PC-3 (cell line): ENCODE measurements at regions not wholly inside any gene's neighbourhood (a gene's known extent, or its start where the extent isn't known, plus 50 kb on each side); places are given as distances from the start of the nearest gene placed in this dataset.

Experiments used
- ATAC-seq: fragments of 200-7000 bp; cut with Tn5 transposase; 2 replicates; pipeline ENCODE4 v1.9.1; 2020; ENCODE audit warnings: mild to moderate bottlenecking, moderate library complexity
- BruUV-seq: library from RNA; stranded (reverse); fragments of 400-500 nt; replicated peaks from 2 replicates; lab custom pipeline; 2021; lab: Mats Ljungman, UMichigan
- CTCF ChIA-PET: fragments of 300-600 bp; sonication (Branson Sonifier 250); formaldehyde crosslinking; loops from one replicate; lab custom pipeline; 2022; ENCODE audit warnings: antibody characterized with exemption; lab: Charles Lee
- POLR2A ChIA-PET: fragments of 300-600 bp; sonication (Branson Sonifier 250); formaldehyde crosslinking; loops from one replicate; lab custom pipeline; 2022; ENCODE audit warnings: antibody characterized with exemption; ENCODE audit not compliant: unreplicated experiment; lab: Charles Lee
- DNase-seq: peaks from one replicate; pipeline ENCODE4 v3.0.0-alpha.2; 2015
- H2AFZ ChIP-seq: fragments of 300-600 bp; sonication (generic); 2 replicates; pipeline ENCODE4 v1.6.0; 2016; ENCODE audit warnings: antibody characterized with exemption, low read length
- H3F3A ChIP-seq: fragments of 300-600 bp; sonication (generic); one replicate; pipeline ENCODE4 v1.6.0; 2017; ENCODE audit warnings: antibody characterized with exemption, low read length, control low read depth, mild to moderate bottlenecking; ENCODE audit not compliant: unreplicated experiment
- H3K27ac ChIP-seq: fragments of 300-600 bp; sonication (generic); 2 replicates; pipeline ENCODE4 v1.5.1; 2016; ENCODE audit warnings: mild to moderate bottlenecking, low read length
- H3K27me3 ChIP-seq: fragments of 300-600 bp; sonication (generic); 2 replicates; pipeline ENCODE4 v1.6.1; 2016; ENCODE audit warnings: low read length, mixed read lengths
- H3K36me3 ChIP-seq: fragments of 300-600 bp; sonication (generic); 2 replicates; pipeline ENCODE4 v1.6.1; 2016; ENCODE audit warnings: low read depth, mixed run types, low read length, mixed read lengths
- H3K4me1 ChIP-seq: fragments of 300-600 bp; sonication (generic); 2 replicates; pipeline ENCODE4 v1.5.1; 2016; ENCODE audit warnings: low read length; ENCODE audit not compliant: insufficient read depth
- H3K4me2 ChIP-seq: fragments of 300-600 bp; sonication (generic); 2 replicates; pipeline ENCODE4 v1.6.0; 2016; ENCODE audit warnings: low read length
- H3K4me3 ChIP-seq: fragments of 300-600 bp; sonication (generic); 2 replicates; pipeline ENCODE4 v1.5.1; 2016; ENCODE audit warnings: mild to moderate bottlenecking, low read length, mixed read lengths
- H3K79me2 ChIP-seq: fragments of 300-600 bp; sonication (generic); 2 replicates; pipeline ENCODE4 v1.6.1; 2017; ENCODE audit warnings: low read length, mixed read lengths
- H3K9ac ChIP-seq: fragments of 300-600 bp; sonication (generic); 2 replicates; pipeline ENCODE4 v1.6.0; 2016; ENCODE audit warnings: mild to moderate bottlenecking, low read length
- H3K9me2 ChIP-seq: fragments of 300-600 bp; sonication (generic); replicated peaks from 2 replicates; pipeline ENCODE4 v1.6.1; 2016; ENCODE audit warnings: mixed run types, low read length, mixed read lengths
- H3K9me3 ChIP-seq: fragments of 300-600 bp; sonication (generic); 2 replicates; pipeline ENCODE4 v1.6.1; 2016; ENCODE audit warnings: low read length, mixed read lengths
- H4K20me1 ChIP-seq: fragments of 300-600 bp; sonication (generic); 2 replicates; pipeline ENCODE4 v1.6.1; 2016; ENCODE audit warnings: low read length, mixed read lengths
- CTCF ChIP-seq: fragments of 300-600 bp; sonication (generic); conservative IDR thresholded peaks from 2 replicates; pipeline ENCODE4 v1.5.1; 2017; ENCODE audit warnings: antibody characterized with exemption, low read depth, mild to moderate bottlenecking, low read length
- EZH2 ChIP-seq: fragments of 300-600 bp; sonication (generic); IDR thresholded peaks from one replicate; pipeline ENCODE4 v1.6.1; 2017; ENCODE audit warnings: antibody characterized with exemption, mild to moderate bottlenecking, low read length; ENCODE audit not compliant: unreplicated experiment
- EZH2phosphoT487 ChIP-seq: fragments of 300-600 bp; sonication (generic); IDR thresholded peaks from 2 replicates; pipeline ENCODE4 v1.6.1; 2018; ENCODE audit warnings: mild to moderate bottlenecking, antibody characterized with exemption, low read length, borderline replicate concordance
- intact Hi-C: fragments of 100-400 bp; cut with micrococcal nuclease; formaldehyde crosslinking; loops from 2 replicates; pipeline ENCODE4 v1.9.0; 2023

- BruUV-seq, result no TSS peak
- Histone ChIP-seq H3K9ac (no peak overlapping the region), H3K4me2 (peak overlapping the region; percentile 18; the same call in 1 of the 2 replicates), H2AFZ (peak overlapping the region; percentile 9; the same call in 1 of the 2 replicates), H3K79me2 (no peaks in the 10 kb centered on the region), H3K27ac (0 out of 2 replicates have a peak overlapping the region, but pooled peaks have one; percentile 2), H3K9me2 (no peaks in the 10 kb centered on the region), H4K20me1 (no peaks in the 10 kb centered on the region), H3K9me3 (no peaks in the 10 kb centered on the region), H3K27me3 (no peaks in the 10 kb centered on the region), H3K4me3 (no peak overlapping the region), H3K4me1 (peaks cover 27% of the 10 kb centered on the region), H3K36me3 (no peaks in the 10 kb centered on the region), H3F3A (no peaks in the 10 kb centered on the region)
- TF ChIP-seq EZH2 (no peak), CTCF (no peak), EZH2phosphoT487 (no peak)
- ChIA-PET CTCF (interaction anchor here (0.6 kb wide), 1 partner anchor 64 kb away, joined by 3 read pairs; no protein-coding TSS in a partner anchor), POLR2A (no interaction called here)
- ATAC-seq, result no peak
- intact Hi-C loops, result no loop called here
- peak; percentile 15 for DNase-seq
Observed at GRCh38 chr5:56737002-56737621, 78.2 kb upstream of the MAP3K1 start.

GRCh38 chr5:56735849-56736641 is 79.3 kb upstream of the MAP3K1 start:
- Histone ChIP-seq H3K27me3 (no peaks in the 10 kb centered on the region), H3K4me1 (peaks cover 27% of the 10 kb centered on the region), H3K9me2 (no peaks in the 10 kb centered on the region), H4K20me1 (no peaks in the 10 kb centered on the region), H3K9ac (no peak overlapping the region), H3F3A (no peaks in the 10 kb centered on the region), H3K4me2 (no peak overlapping the region), H3K36me3 (no peaks in the 10 kb centered on the region), H3K27ac (no peak overlapping the region), H3K9me3 (no peaks in the 10 kb centered on the region), H3K79me2 (no peaks in the 10 kb centered on the region), H3K4me3 (no peak overlapping the region), H2AFZ (no peak overlapping the region)
- ChIA-PET CTCF (no interaction called here), POLR2A (no interaction called here)
- no peak for DNase-seq
- TF ChIP-seq CTCF (no peak), EZH2 (no peak), EZH2phosphoT487 (no peak)
- intact Hi-C loops, result no loop called here
- no TSS peak for BruUV-seq
- ATAC-seq, result no peak
